Sigmoid colon (tissue), 6 donors: ENCODE measurements at regions not wholly inside any gene's neighbourhood (a gene's known extent, or its start where the extent isn't known, plus 50 kb on each side); places are given as distances from the start of the nearest gene placed in this dataset.

Experiments used
- DNase-seq: peaks from one replicate; pipeline ENCODE4 v3.0.0-alpha.2; 2019
- H3K27ac ChIP-seq, 4 donors: fragments of 200-600 bp; sonication (generic); one replicate each; pipeline ENCODE4 v1.5.1; 2016 to 2019; ENCODE audit warnings: mild to moderate bottlenecking in 1 of 4
- H3K27me3 ChIP-seq, 3 donors: fragments of 200-600 bp; sonication (generic); one replicate each; pipeline ENCODE4 v1.5.1; 2019; ENCODE audit warnings: mild to moderate bottlenecking in 1 of 3
- H3K36me3 ChIP-seq, 4 donors: fragments of 200-600 bp; sonication (generic); one replicate each; pipeline ENCODE4 v1.5.1; 2016 to 2019
- H3K4me1 ChIP-seq, 4 donors: fragments of 200-600 bp; sonication (generic); one replicate each; pipeline ENCODE4 v1.5.1; 2017 to 2019
- H3K4me3 ChIP-seq, 4 donors: fragments of 200-600 bp; sonication (generic); one replicate each; pipeline ENCODE4 v1.5.1; 2017 to 2019; ENCODE audit warnings: mild to moderate bottlenecking in 2 of 4, moderate library complexity in 1 of 4
- H3K9me3 ChIP-seq, 4 donors: fragments of 200-600 bp in 3 of 4; sonication (generic) in 3 of 4; one replicate each; pipeline versions ENCODE4 v1.5.1 to v1.6.1; 2013 to 2019
- EP300 ChIP-seq, 4 donors: sonication (generic); formaldehyde crosslinking; IDR thresholded peaks; one replicate each; pipeline ENCODE4 v1.6.1; 2017; ENCODE audit warnings: antibody characterized with exemption in 4 of 4
- POLR2A ChIP-seq, 2 donors: fragments of 450-650 bp; IDR thresholded peaks; one replicate each; pipeline ENCODE4 v1.6.1; 2016; ENCODE audit warnings: antibody characterized with exemption in 2 of 2, mild to moderate bottlenecking in 2 of 2, moderate library complexity in 2 of 2
- POLR2AphosphoS5 ChIP-seq, 4 donors: sonication (generic); formaldehyde crosslinking; IDR thresholded peaks; one replicate each; pipeline ENCODE4 v1.6.1; 2017; ENCODE audit warnings: antibody characterized with exemption in 4 of 4
- WGBS, 2 donors: extraction: QIAGEN DNeasy Blood & Tissue Kit; methylation state at CpG; one replicate each; pipeline ENCODE4 v1.1.7; 2013; 5-methylcytosine and 5-hydroxymethylcytosine counted together
- intact Hi-C: fragments of 100-400 bp; cut with DNase I; formaldehyde crosslinking; loops from one replicate; pipeline ENCODE4 v1.15.1; 2023
- TF ChIP-seq, protein P1 (sequence below), 4 experiments: fragments of 450-650 bp in 3 of 4; fragments of 200-600 bp in 1 of 4; IDR thresholded peaks; one replicate each; pipeline ENCODE4 v1.5.1; 2016 to 2019; ENCODE audit warnings: antibody characterized with exemption in 4 of 4, mild to moderate bottlenecking in 3 of 4, moderate library complexity in 2 of 4
- donor health status: healthy with polysubstance abuse.
- donor health status: healthy.

DNA sequence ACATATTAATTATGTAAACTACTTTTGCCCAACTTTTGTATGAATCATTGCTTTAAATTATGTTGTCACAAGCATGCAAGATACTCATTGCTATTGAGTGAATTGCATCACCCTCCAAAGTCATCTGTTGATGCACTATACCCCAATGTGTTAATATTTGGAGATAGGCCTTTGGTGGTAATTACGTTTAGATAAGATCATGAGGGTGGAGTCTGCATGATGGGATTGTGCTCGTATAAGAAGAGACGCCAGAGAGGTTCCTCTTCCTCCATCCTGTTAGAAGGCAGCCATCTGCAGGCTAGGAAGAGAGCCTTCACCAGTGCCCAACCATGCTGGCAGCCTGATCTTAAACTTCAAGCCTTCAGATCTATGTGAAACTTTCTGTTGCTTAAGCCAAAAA, 95.3 kb upstream of the MAGI2 start:
- H3K4me1 ChIP-seq, result no peaks in the 10 kb centered on the region
- TF ChIP-seq POLR2A (IDR thresholded peaks at IDR 0.05) (no peak), POLR2AphosphoS5 (IDR thresholded peaks at IDR 0.05) (no peak)
- H3K27ac ChIP-seq, result no peak overlapping the region
- WGBS, 2 donors, result 18 to 48% methylated on average over 3 of the region's 3 CpGs
- no peaks in the 10 kb centered on the region for H3K36me3 ChIP-seq
- no peaks in the 10 kb centered on the region for H3K9me3 ChIP-seq
- no peak overlapping the region for H3K4me3 ChIP-seq
- H3K27me3 ChIP-seq, result no peaks in the 10 kb centered on the region
- DNase-seq, result no peak
- intact Hi-C loops, result no loop called here

DNA sequence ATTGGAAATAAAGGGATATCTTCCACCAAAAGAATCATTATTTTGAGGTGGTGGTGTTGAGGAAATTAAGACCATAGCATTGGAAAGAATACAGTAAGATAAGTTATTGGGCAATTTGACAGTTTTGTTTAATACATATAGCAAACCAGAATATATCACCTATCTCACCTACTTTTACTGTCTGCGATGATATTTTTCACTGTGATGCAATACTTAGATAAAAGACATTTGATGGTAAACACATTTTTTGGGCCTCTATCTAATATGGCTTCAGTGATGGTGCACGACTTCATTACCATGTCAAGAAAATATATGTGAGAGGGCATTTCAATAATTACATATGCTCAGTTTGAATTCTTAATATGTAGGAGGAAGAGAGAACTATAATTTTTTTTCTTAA, 93.7 kb upstream of the MAGI2 start:
- intact Hi-C loops, result no loop called here
- TF ChIP-seq POLR2AphosphoS5 (IDR thresholded peaks at IDR 0.05) (no peak), POLR2A (IDR thresholded peaks at IDR 0.05) (no peak), EP300 (IDR thresholded peaks at IDR 0.05) (no peak)
- TF ChIP-seq, protein P1, sequence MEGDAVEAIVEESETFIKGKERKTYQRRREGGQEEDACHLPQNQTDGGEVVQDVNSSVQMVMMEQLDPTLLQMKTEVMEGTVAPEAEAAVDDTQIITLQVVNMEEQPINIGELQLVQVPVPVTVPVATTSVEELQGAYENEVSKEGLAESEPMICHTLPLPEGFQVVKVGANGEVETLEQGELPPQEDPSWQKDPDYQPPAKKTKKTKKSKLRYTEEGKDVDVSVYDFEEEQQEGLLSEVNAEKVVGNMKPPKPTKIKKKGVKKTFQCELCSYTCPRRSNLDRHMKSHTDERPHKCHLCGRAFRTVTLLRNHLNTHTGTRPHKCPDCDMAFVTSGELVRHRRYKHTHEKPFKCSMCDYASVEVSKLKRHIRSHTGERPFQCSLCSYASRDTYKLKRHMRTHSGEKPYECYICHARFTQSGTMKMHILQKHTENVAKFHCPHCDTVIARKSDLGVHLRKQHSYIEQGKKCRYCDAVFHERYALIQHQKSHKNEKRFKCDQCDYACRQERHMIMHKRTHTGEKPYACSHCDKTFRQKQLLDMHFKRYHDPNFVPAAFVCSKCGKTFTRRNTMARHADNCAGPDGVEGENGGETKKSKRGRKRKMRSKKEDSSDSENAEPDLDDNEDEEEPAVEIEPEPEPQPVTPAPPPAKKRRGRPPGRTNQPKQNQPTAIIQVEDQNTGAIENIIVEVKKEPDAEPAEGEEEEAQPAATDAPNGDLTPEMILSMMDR (IDR thresholded peaks at IDR 0.05), result no peak
- Histone ChIP-seq H3K4me1 (no peaks in the 10 kb centered on the region), H3K4me3 (no peak overlapping the region), H3K27me3 (no peaks in the 10 kb centered on the region), H3K36me3 (no peaks in the 10 kb centered on the region), H3K9me3 (no peaks in the 10 kb centered on the region), H3K27ac (no peak overlapping the region)
- no peak for DNase-seq
- WGBS, 2 donors, result 88 to 91% methylated on average over 2 of the region's 2 CpGs

DNA sequence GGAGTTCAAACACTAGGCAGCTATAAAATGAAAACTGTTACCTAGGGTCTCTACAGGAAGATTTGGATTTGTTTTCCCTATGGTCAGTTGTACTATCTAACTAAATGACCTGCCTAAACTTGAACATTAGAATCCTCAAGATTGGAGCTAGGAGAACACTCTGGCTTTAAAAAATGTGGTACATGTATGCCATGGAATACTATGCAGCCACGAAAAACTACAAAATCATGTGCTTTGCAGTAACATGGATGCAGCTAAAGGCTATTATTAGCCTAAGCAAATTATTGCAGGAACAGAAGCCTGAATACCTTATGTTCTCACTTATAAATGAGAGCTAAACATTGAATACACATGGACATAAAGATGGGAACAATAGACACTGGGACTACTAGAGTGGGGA, 87.1 kb upstream of the MAGI2 start:
- intact Hi-C loops, result no loop called here
- no peaks in the 10 kb centered on the region for H3K9me3 ChIP-seq
- 76 to 84% methylated on average over 1 of the region's 1 CpG for WGBS, 2 donors
- TF ChIP-seq POLR2A (IDR thresholded peaks at IDR 0.05) (no peak), POLR2AphosphoS5 (IDR thresholded peaks at IDR 0.05) (no peak), EP300 (IDR thresholded peaks at IDR 0.05) (no peak)
- TF ChIP-seq, protein P1 (IDR thresholded peaks at IDR 0.05), result no peak
- no peaks in the 10 kb centered on the region for H3K27me3 ChIP-seq
- H3K4me3 ChIP-seq, result no peak overlapping the region
- DNase-seq, result no peak
- no peak overlapping the region for H3K27ac ChIP-seq
- H3K4me1 ChIP-seq, result no peaks in the 10 kb centered on the region
- H3K36me3 ChIP-seq, result no peaks in the 10 kb centered on the region

DNA sequence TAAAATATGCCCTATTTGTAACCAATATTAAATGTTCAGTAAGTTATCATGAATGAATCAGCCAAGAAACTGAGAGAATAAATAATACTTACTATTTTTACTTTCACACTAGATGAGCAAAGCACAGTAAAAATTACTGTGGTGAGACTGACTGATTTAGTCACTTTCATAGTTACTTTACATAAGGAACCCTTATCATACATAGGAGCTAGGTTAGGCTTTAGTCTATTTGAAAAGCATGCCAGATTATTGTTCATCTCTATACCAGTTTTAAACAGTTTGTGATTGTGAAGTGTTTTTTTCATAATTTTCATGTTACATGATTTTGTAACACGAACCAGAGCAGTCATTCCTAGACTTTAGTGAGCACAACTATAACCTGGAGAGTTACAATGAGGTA, 80.7 kb upstream of the MAGI2 start:
- TF ChIP-seq EP300 (IDR thresholded peaks at IDR 0.05) (no peak), POLR2AphosphoS5 (IDR thresholded peaks at IDR 0.05) (no peak), POLR2A (IDR thresholded peaks at IDR 0.05) (no peak)
- TF ChIP-seq, protein P1 (IDR thresholded peaks at IDR 0.05), result no peak

DNA sequence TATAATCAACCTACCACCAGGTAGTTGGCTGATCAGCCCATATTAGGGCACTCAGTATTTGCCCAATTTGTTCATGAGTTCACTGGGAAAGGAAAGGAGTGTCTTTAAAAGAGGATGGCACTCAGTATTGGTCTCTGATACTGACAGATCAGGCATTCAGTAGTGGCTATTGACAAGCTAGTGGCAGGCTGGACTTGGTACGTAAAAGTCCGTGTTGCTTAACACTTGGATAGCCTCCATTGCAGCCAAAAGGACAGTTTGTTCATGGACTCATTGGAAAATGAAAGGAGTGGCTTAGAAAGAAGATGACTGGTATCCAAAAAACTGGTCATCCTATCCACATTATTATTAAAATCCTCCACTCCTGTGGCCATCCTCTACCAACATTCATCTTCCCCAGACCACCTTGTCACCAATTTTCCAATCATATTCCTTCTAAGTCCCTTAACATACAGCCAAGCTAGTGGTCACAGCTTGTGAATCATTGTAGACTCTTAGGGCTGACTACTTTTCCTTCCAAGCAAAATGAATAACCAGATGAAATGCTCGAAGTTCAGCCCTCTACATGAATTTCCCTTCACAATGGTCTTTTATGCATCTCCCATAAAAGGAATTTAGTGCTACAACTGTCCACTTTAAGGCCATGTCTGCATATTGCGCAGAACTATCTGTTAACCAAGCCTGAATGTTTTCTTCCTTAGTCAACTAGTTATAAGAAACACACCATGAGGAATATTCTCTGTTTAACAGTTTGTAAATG, 78.6 kb upstream of the MAGI2 start:
- H3K36me3 ChIP-seq, result no peaks in the 10 kb centered on the region
- DNase-seq, result no peak
- no peak for TF ChIP-seq POLR2AphosphoS5 (IDR thresholded peaks at IDR 0.05)
- 84 to 87% methylated on average over 4 of the region's 4 CpGs for WGBS, 2 donors
- H3K27me3 ChIP-seq, result no peaks in the 10 kb centered on the region
- H3K9me3 ChIP-seq, result no peaks in the 10 kb centered on the region
- no peak overlapping the region for H3K4me3 ChIP-seq
- H3K27ac ChIP-seq, result no peak overlapping the region
- no peaks in the 10 kb centered on the region for H3K4me1 ChIP-seq
- intact Hi-C loops, result no loop called here

More for the DNA sequence above, 80.7 kb upstream of the MAGI2 start:
- Histone ChIP-seq H3K27me3 (no peaks in the 10 kb centered on the region), H3K36me3 (no peaks in the 10 kb centered on the region), H3K4me3 (no peak overlapping the region), H3K4me1 (no peaks in the 10 kb centered on the region), H3K9me3 (no peaks in the 10 kb centered on the region), H3K27ac (no peak overlapping the region)
- DNase-seq, result no peak
- intact Hi-C loops, result no loop called here
- WGBS, 2 donors, result 6 to 43% methylated on average over 1 of the region's 1 CpG

DNA sequence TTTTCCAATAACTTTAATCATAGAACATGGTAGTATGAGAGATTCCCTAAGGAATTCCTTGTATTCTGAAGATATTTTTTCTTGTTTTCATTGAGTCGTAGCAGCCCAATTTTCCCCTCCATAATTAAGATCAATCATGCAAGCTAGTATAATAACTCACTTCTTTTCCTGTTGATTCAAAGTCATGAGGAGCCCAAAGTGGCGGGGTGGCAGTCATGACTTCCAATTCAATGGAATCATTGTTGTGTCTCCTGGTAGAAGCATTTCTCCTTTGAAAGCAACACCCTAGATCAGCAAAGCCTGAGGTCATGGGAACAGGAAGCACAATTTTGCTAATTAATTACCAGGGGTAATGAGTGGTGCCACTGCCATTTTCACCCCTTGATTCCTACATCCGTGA, 77.6 kb upstream of the MAGI2 start:
- Histone ChIP-seq H3K36me3 (no peaks in the 10 kb centered on the region), H3K4me1 (no peaks in the 10 kb centered on the region), H3K27ac (no peak overlapping the region), H3K27me3 (no peaks in the 10 kb centered on the region), H3K4me3 (no peak overlapping the region), H3K9me3 (no peaks in the 10 kb centered on the region)
- intact Hi-C loops, result no loop called here
- WGBS, 2 donors, result 87 to 88% methylated on average over 3 of the region's 3 CpGs
- TF ChIP-seq, protein P1 (IDR thresholded peaks at IDR 0.05), result no peak
- no peak for TF ChIP-seq POLR2AphosphoS5 (IDR thresholded peaks at IDR 0.05)
- TF ChIP-seq POLR2A (IDR thresholded peaks at IDR 0.05), result no peak
- no peak for TF ChIP-seq EP300 (IDR thresholded peaks at IDR 0.05)
- DNase-seq, result no peak
